22Rv1 (cell line): ENCODE measurements at regions not wholly inside any gene's neighbourhood (a gene's known extent, or its start where the extent isn't known, plus 50 kb on each side); places are given as distances from the start of the nearest gene placed in this dataset.
"Not testable (repeated sequence)": the region's sequence is repeated elsewhere in the genome, so short reads cannot be mapped to it uniquely, and the experiment has no call there.

Source experiments
- CTCF ChIP-seq: fragments of 450-650 bp; IDR thresholded peaks from 2 replicates; pipeline ENCODE4 v1.5.1; 2017; ENCODE audit warnings: mild to moderate bottlenecking
- ZFX ChIP-seq: fragments of 450-650 bp; IDR thresholded peaks from 2 replicates; pipeline ENCODE4 v1.6.1; 2017; ENCODE audit warnings: antibody characterized with exemption, borderline replicate concordance

GRCh38 chr15:77903761-77904435, 173.6 kb downstream of the TBC1D2B start:
- TF ChIP-seq CTCF, ZFX: not testable (repeated sequence)
